Upper lobe of left lung (tissue), 4 donors: ENCODE measurements at regions not wholly inside any gene's neighbourhood (a gene's known extent, or its start where the extent isn't known, plus 50 kb on each side); places are given as distances from the start of the nearest gene placed in this dataset.

Experiments
- CTCF ChIP-seq, 6 experiments: fragments of 450-650 bp in 4 of 6; fragments of 200-600 bp in 2 of 6; sonication (generic) in 2 of 6; IDR thresholded peaks; one replicate each; pipeline ENCODE4 v1.5.1; 2016 to 2019; ENCODE audit warnings: antibody characterized with exemption in 6 of 6
- POLR2AphosphoS5 ChIP-seq, 2 donors: sonication (generic); formaldehyde crosslinking; IDR thresholded peaks; one replicate each; pipeline ENCODE4 v1.5.1; 2017; ENCODE audit warnings: antibody characterized with exemption in 2 of 2

DNA sequence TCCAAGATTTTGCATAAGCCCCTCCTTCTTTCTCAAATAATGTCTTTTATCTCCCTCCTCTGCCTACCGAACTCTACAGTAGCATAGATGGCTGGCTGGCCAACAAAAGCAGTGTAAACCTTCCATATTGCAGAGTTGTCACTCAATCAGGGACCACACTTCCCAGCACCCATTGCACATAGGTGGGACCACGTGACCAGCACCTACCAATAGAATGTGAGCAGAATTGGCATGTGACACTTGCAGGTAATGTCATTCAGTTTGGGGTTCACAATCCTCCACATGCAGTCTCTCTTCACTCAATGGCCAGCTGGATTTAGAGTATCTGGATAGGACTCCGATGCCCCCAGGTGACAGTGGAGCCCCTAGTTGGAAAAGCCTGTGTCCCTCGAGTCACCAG is 190.3 kb upstream of the CRY1 start:
- TF ChIP-seq POLR2AphosphoS5 (IDR thresholded peaks at IDR 0.05) (no peak), CTCF (IDR thresholded peaks at IDR 0.05) (no peak)
